Skeletal muscle satellite cell (primary cell): ENCODE measurements at regions not wholly inside any gene's neighbourhood (a gene's known extent, or its start where the extent isn't known, plus 50 kb on each side); places are given as distances from the start of the nearest gene placed in this dataset.
"Not testable (repeated sequence)": the region's sequence is repeated elsewhere in the genome, so short reads cannot be mapped to it uniquely, and the experiment has no call there.

Source experiments
- H3K27me3 ChIP-seq: 2 replicates; pipeline ENCODE4 v1.7.0; 2013; ENCODE audit warnings: low read length; ENCODE audit not compliant: control insufficient read depth, insufficient read depth
- H3K36me3 ChIP-seq: 2 replicates; pipeline ENCODE4 v1.7.0; 2013; ENCODE audit warnings: mild to moderate bottlenecking, control low read depth, low read length; ENCODE audit not compliant: insufficient read depth
- H3K4me1 ChIP-seq: 2 replicates; pipeline ENCODE4 v1.7.0; 2013; ENCODE audit warnings: low read length; ENCODE audit not compliant: control insufficient read depth, insufficient read depth
- H3K4me2 ChIP-seq: 2 replicates; pipeline ENCODE4 v1.7.0; 2013; ENCODE audit warnings: mild to moderate bottlenecking, low read length
- H3K4me3 ChIP-seq: 2 replicates; pipeline ENCODE4 v1.7.0; 2013; ENCODE audit warnings: low read length
- H3K9ac ChIP-seq: 2 replicates; pipeline ENCODE4 v1.7.0; 2013; ENCODE audit warnings: mild to moderate bottlenecking, low read depth, low read length, moderate library complexity
- H3K9me3 ChIP-seq: replicated peaks from 2 replicates; pipeline ENCODE4 v1.7.0; 2013; ENCODE audit warnings: mild to moderate bottlenecking, control low read depth, low read length

- H3K36me3 ChIP-seq: no peaks in the 10 kb centered on the region
- H3K27me3 ChIP-seq: peaks cover 6% of the 10 kb centered on the region
- H3K9ac ChIP-seq: no peak overlapping the region
- no peaks in the 10 kb centered on the region for H3K9me3 ChIP-seq
- no peak overlapping the region for H3K4me2 ChIP-seq
- H3K4me3 ChIP-seq: no peak overlapping the region
- H3K4me1 ChIP-seq: peaks cover 6% of the 10 kb centered on the region
These were observed 1008.8 kb downstream of the KCNMA1 start for GRCh38 chr10:76628801-76629200.

- Histone ChIP-seq H3K4me1 (no peaks in the 10 kb centered on the region), H3K27me3 (no peaks in the 10 kb centered on the region), H3K9me3 (no peaks in the 10 kb centered on the region), H3K9ac (no peak overlapping the region), H3K36me3 (no peaks in the 10 kb centered on the region), H3K4me3 (no peak overlapping the region), H3K4me2 (no peak overlapping the region)
These were observed 1011.2 kb downstream of the KCNMA1 start for GRCh38 chr10:76626386-76626785.

- H3K9ac ChIP-seq: no peak overlapping the region
- no peak overlapping the region for H3K4me2 ChIP-seq
- no peaks in the 10 kb centered on the region for H3K36me3 ChIP-seq
- no peaks in the 10 kb centered on the region for H3K9me3 ChIP-seq
- no peak overlapping the region for H3K4me3 ChIP-seq
- no peaks in the 10 kb centered on the region for H3K27me3 ChIP-seq
- H3K4me1 ChIP-seq: no peaks in the 10 kb centered on the region
These were observed 1013.1 kb downstream of the KCNMA1 start for GRCh38 chr10:76624470-76624869.

- Histone ChIP-seq H3K4me1 (no peaks in the 10 kb centered on the region), H3K36me3 (no peaks in the 10 kb centered on the region), H3K9me3 (no peaks in the 10 kb centered on the region), H3K27me3 (no peaks in the 10 kb centered on the region), H3K4me3 (no peak overlapping the region), H3K4me2 (no peak overlapping the region), H3K9ac (no peak overlapping the region)
These were observed 1015.6 kb downstream of the KCNMA1 start for GRCh38 chr10:76621886-76622620.

GRCh38 chr10:76618641-76619040, 1019.0 kb downstream of the KCNMA1 start:
- H3K9ac ChIP-seq: no peak overlapping the region
- no peak overlapping the region for H3K4me3 ChIP-seq
- no peaks in the 10 kb centered on the region for H3K27me3 ChIP-seq
- no peaks in the 10 kb centered on the region for H3K9me3 ChIP-seq
- H3K36me3 ChIP-seq: no peaks in the 10 kb centered on the region
- no peak overlapping the region for H3K4me2 ChIP-seq
- no peaks in the 10 kb centered on the region for H3K4me1 ChIP-seq

GRCh38 chr10:76618171-76618570, 1019.4 kb downstream of the KCNMA1 start:
- Histone ChIP-seq H3K4me3 (no peak overlapping the region), H3K4me1 (no peaks in the 10 kb centered on the region), H3K4me2 (no peak overlapping the region), H3K9me3 (no peaks in the 10 kb centered on the region), H3K27me3 (no peaks in the 10 kb centered on the region), H3K36me3 (no peaks in the 10 kb centered on the region), H3K9ac (no peak overlapping the region)

- H3K4me1 ChIP-seq, H3K4me3 ChIP-seq: not testable (repeated sequence)
These were observed 1020.9 kb downstream of the KCNMA1 start for GRCh38 chr10:76616666-76617065.

GRCh38 chr10:76615049-76615448, 1022.6 kb downstream of the KCNMA1 start:
- H3K9me3 ChIP-seq: no peaks in the 10 kb centered on the region
- no peaks in the 10 kb centered on the region for H3K27me3 ChIP-seq

More at GRCh38 chr10:76616666-76617065, 1020.9 kb downstream of the KCNMA1 start:
- H3K9me3 ChIP-seq, H3K36me3 ChIP-seq, H3K27me3 ChIP-seq, H3K9ac ChIP-seq, H3K4me2 ChIP-seq: not testable (repeated sequence)

More at GRCh38 chr10:76615049-76615448, 1022.6 kb downstream of the KCNMA1 start:
- no peaks in the 10 kb centered on the region for H3K4me1 ChIP-seq
- no peak overlapping the region for H3K9ac ChIP-seq
- H3K4me3 ChIP-seq: no peak overlapping the region
- H3K36me3 ChIP-seq: no peaks in the 10 kb centered on the region
- H3K4me2 ChIP-seq: no peak overlapping the region
